GM12891 (cell line): ENCODE measurements at regions not wholly inside any gene's neighbourhood (a gene's known extent, or its start where the extent isn't known, plus 50 kb on each side); places are given as distances from the start of the nearest gene placed in this dataset.

Experiments used
- POLR2A ChIP-seq: IDR thresholded peaks from 2 replicates; pipeline ENCODE4 v1.6.1; 2011; ENCODE audit warnings: low read depth, low read length, control low read depth
- POLR2AphosphoS5 ChIP-seq: IDR thresholded peaks from 2 replicates; pipeline ENCODE4 v1.6.1; 2011; ENCODE audit warnings: low read depth, low read length, control low read depth
- POU2F2 ChIP-seq: IDR thresholded peaks from 2 replicates; pipeline ENCODE4 v1.6.1; 2011; ENCODE audit warnings: low read depth, mild to moderate bottlenecking, control low read depth, low read length, moderate library complexity
- SPI1 ChIP-seq: IDR thresholded peaks from 2 replicates; pipeline ENCODE4 v1.6.1; 2011; ENCODE audit warnings: low read depth, low read length, control low read depth
- TAF1 ChIP-seq: IDR thresholded peaks from 2 replicates; pipeline ENCODE4 v1.6.1; 2011; ENCODE audit warnings: low read depth, low read length, control low read depth

DNA sequence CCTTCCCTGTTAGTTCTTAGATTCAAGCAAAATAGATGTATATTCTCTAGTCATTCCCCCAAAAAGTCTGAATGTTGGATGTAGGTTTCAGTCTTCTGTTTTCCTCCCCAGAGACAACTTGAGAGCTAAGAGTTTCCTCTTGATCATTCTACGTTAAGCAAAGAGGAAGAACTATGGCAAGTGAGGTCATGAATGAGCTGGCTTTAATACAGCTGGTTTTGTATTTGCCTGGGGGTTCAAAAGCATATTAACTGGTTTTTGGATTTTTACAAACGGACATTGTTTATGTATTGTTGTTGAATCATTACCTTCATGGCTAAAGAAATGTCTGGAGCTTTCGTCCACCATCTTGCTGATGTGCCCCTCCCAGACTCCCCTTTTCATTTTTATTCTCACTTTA is 916.7 kb upstream of the POU3F4 start:
- no peak for TF ChIP-seq POLR2A
- TF ChIP-seq POLR2AphosphoS5 = no peak
- no peak for TF ChIP-seq TAF1
- no peak for TF ChIP-seq SPI1
- no peak for TF ChIP-seq POU2F2
